ENCODE measurements at regions not wholly inside any gene's neighbourhood (a gene's known extent, or its start where the extent isn't known, plus 50 kb on each side); places are given as distances from the start of the nearest gene placed in this dataset.

DNA sequence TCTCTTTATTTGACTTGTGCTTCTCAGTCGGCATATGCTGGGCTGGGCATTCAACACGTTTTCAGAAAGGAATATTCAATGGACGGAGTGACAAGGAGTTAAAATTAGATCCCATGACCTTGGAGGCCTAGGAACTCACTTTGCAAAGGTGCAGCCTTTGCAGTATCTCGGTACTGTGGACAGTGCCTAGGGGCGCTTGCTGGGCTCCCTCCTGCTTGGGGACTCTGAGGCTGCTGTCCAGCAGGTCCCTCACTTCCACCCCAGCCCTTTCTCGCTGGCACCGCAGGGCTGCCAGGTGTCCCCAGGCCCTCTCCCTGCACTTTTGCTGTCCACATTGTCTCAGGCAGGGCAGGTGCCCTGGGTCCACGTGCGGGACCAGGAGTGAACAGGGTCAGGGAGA, 255.5 kb upstream of the B3GAT1 start:
- POLR2A ChIA-PET: no interaction called here
- 7% methylated on average over 5 of the region's 9 CpGs for WGBS (ENCODE audit: low lambda C conversion rate)
- Histone ChIP-seq H3K9me3 (ENCODE audit: low read length) (no peaks in the 10 kb centered on the region), H3K36me3 (replicated peaks in 1 of 2; ENCODE audit: control insufficient read depth in 1 of 2, insufficient read depth in 2 of 2, low read length in 2 of 2) (no peaks in the 10 kb centered on the region), H3K9ac (ENCODE audit: insufficient read depth, low read depth, low read length) (no peak overlapping the region), H3K4me2 (ENCODE audit: low read depth, low read length) (no peak overlapping the region), H2AFZ (ENCODE audit: low read length) (no peak overlapping the region), H3K27me3 (ENCODE audit: control insufficient read depth in 1 of 2, insufficient read depth in 2 of 2, low read length in 2 of 2) (peaks cover 2 to 41% of the 10 kb centered on the region in 2 experiments; a peak in 4 of 5 replicates), H3K27ac (ENCODE audit: extremely low read length, insufficient read depth, low read length) (no peak overlapping the region), H3K4me1 (ENCODE audit: insufficient read depth, low read length) (no peaks in the 10 kb centered on the region), H3K79me2 (ENCODE audit: insufficient read depth, low read length) (no peaks in the 10 kb centered on the region), H3K4me3 (replicated peaks in 1 of 3; ENCODE audit: insufficient read depth in 1 of 3, low read depth in 2 of 3, low read length in 3 of 3) (no peak overlapping the region), H4K20me1 (ENCODE audit: insufficient read depth, low read length) (no peaks in the 10 kb centered on the region)
- in situ Hi-C loops (cut with HindIII; ENCODE audit: extremely low pct_ligation_motif_present, low pct_unique_long_range_greater_than_20kb) (no loop called here), intact Hi-C loops (cut with micrococcal nuclease; ENCODE audit: unreplicated experiment) (no loop called here)
- ATAC-seq: no peak
- BruUV-seq (replicated peaks): no TSS peak
- no peak for FAIRE-seq
- CTCF ChIA-PET (ENCODE audit: low intra/inter-chr PET ratio, low total read pairs): no interaction called here
- TF ChIP-seq BORCS8-MEF2B (CRISPR knock-in tag; IDR thresholded peaks at IDR 0.05) (no peak), SMARCC2 (IDR thresholded peaks at IDR 0.05) (no peak), NKX3-1 (CRISPR knock-in tag; IDR thresholded peaks at IDR 0.05) (no peak), TBP (CRISPR knock-in tag; IDR thresholded peaks at IDR 0.05) (no peak), CEBPG (CRISPR knock-in tag; IDR thresholded peaks at IDR 0.05) (no peak), RBAK (CRISPR knock-in tag; IDR thresholded peaks at IDR 0.05) (no peak)
- no peak for DNase-seq (ENCODE audit: low spot score)

DNA sequence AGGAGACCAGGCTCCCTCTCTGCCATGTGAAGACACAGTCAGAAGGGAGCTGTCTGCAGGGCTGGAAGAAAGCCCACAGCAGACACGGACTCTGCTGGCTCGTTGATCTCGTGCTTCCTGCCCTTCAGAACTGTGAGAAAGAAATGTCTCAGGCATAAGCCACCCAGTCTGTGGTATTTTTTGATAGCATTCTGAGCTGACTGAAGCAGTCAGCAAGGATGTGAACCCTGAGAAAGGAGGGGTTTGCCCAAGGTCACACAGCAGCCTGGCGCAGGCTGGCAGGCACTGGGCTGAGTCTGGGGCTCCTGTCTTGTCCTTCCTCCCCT, 255.1 kb upstream of the B3GAT1 start:
- Histone ChIP-seq H3K9me3 (ENCODE audit: low read length) (no peaks in the 10 kb centered on the region), H3K36me3 (replicated peaks in 1 of 2; ENCODE audit: control insufficient read depth in 1 of 2, insufficient read depth in 2 of 2, low read length in 2 of 2) (no peaks in the 10 kb centered on the region), H3K4me3 (replicated peaks in 1 of 3; ENCODE audit: insufficient read depth in 1 of 3, low read depth in 2 of 3, low read length in 3 of 3) (no peak overlapping the region), H3K27ac (ENCODE audit: extremely low read length, insufficient read depth, low read length) (no peak overlapping the region), H4K20me1 (ENCODE audit: insufficient read depth, low read length) (no peaks in the 10 kb centered on the region), H3K9ac (ENCODE audit: insufficient read depth, low read depth, low read length) (no peak overlapping the region), H3K4me2 (ENCODE audit: low read depth, low read length) (no peak overlapping the region), H3K27me3 (ENCODE audit: control insufficient read depth in 1 of 2, insufficient read depth in 2 of 2, low read length in 2 of 2) (peaks cover 2 to 41% of the 10 kb centered on the region in 2 experiments; a peak in 4 of 5 replicates), H2AFZ (ENCODE audit: low read length) (no peak overlapping the region), H3K79me2 (ENCODE audit: insufficient read depth, low read length) (no peaks in the 10 kb centered on the region), H3K4me1 (ENCODE audit: insufficient read depth, low read length) (no peaks in the 10 kb centered on the region)
- in situ Hi-C loops (cut with HindIII; ENCODE audit: extremely low pct_ligation_motif_present, low pct_unique_long_range_greater_than_20kb): no loop called here
- WGBS (ENCODE audit: low lambda C conversion rate): 92% methylated on average over 1 of the region's 4 CpGs
- ChIA-PET POLR2A (no interaction called here), CTCF (ENCODE audit: low intra/inter-chr PET ratio, low total read pairs) (no interaction called here)
- intact Hi-C loops (cut with micrococcal nuclease; ENCODE audit: unreplicated experiment): no loop called here
- ATAC-seq: no peak
- DNase-seq (ENCODE audit: low spot score): no peak
- BruUV-seq (replicated peaks): no TSS peak
- no peak for FAIRE-seq
- TF ChIP-seq TCF7 (IDR thresholded peaks at IDR 0.05; ENCODE audit: low read depth) (no peak), ZNF557 (CRISPR knock-in tag; IDR thresholded peaks at IDR 0.05) (no peak), U2AF2 (IDR thresholded peaks at IDR 0.05; ENCODE audit: low read depth, low read length) (no peak), KAT8 (CRISPR knock-in tag; IDR thresholded peaks at IDR 0.05) (no peak), CEBPG (CRISPR knock-in tag; IDR thresholded peaks at IDR 0.05) (no peak), KDM3A (CRISPR knock-in tag; IDR thresholded peaks at IDR 0.05; ENCODE audit: low read depth) (no peak), IRF1 (CRISPR knock-in tag; IDR thresholded peaks at IDR 0.05; ENCODE audit: low read depth) (no peak), THYN1 (CRISPR knock-in tag; IDR thresholded peaks at IDR 0.05; ENCODE audit: borderline replicate concordance, low read depth) (no peak), DPF2 (CRISPR knock-in tag; IDR thresholded peaks at IDR 0.05; ENCODE audit: borderline replicate concordance, low read depth) (no peak), ZNF670 (CRISPR knock-in tag; IDR thresholded peaks at IDR 0.05; ENCODE audit: borderline replicate concordance) (no peak), ZNF724P (CRISPR knock-in tag; IDR thresholded peaks at IDR 0.05; ENCODE audit: borderline replicate concordance) (no peak)
